GM19238 (cell line): ENCODE measurements at regions not wholly inside any gene's neighbourhood (a gene's known extent, or its start where the extent isn't known, plus 50 kb on each side); places are given as distances from the start of the nearest gene placed in this dataset.
"Not testable (repeated sequence)": the region's sequence is repeated elsewhere in the genome, so short reads cannot be mapped to it uniquely, and the experiment has no call there.

ENCODE experiments used
- DNase-seq: peaks from one replicate; pipeline ENCODE4 v3.0.0; 2011; ENCODE audit warnings: low spot score; ENCODE audit not compliant: insufficient read length

DNA sequence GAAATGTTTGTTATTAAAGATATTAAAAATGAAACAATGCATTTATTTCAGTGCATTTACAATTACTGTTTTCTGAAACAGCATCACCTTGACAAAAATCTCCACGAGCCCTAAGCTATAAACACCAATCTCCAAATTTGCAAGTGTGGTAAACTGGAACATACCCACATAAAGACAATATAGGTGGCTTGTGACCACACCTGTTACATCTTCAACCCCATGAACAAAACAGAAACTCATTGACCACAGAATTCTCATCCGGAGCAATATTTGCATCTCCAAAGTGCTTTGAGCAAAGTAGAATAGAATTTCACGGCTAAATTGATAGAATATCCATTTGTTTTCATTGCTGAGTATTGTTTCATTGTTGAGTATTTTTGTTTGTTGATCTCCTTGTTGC is 375.2 kb upstream of the FLRT2 start:
- DNase-seq = no peak

DNA sequence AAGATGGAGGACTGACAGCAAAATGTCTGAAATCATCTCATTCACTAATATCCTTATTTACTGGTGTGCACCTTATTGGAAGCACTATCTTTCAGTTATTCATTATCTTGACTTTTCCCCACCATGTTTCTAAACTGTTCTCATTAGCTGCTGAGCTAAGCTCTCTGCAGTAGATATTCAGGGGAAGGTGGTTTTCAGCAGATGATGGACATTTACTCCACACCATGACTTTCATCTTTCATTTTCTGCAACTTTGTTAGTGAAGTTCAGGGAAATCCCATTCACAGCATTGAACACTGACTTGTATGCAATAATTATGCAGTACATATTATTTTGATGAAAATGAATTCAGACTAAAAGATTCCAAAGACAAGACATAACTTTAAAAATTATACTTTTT is 373.6 kb upstream of the FLRT2 start:
- DNase-seq = no peak

DNA sequence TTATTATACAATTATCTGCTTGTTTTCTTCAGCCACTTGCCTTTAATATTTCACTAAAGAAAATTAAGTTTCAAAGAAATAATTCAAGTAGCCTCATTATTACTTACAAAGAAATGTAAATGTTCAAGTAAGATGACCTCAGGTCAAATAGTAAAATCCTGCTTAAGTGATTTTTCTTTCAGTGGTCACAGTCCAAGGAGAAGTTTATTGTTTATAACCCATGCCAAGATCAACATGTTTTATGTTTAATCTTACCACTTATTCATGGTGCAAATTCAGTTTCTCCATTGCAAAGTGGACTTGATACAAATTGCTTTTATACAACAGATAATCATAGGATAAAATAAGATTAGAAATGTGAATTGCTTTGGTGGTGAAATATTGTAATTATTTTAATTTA is 370.2 kb upstream of the FLRT2 start:
- DNase-seq = no peak

- no peak for DNase-seq
These were observed 364.9 kb upstream of the FLRT2 start for GRCh38 chr14:85165094-85165493.

GRCh38 chr14:85169381-85169780 is 360.6 kb upstream of the FLRT2 start:
- DNase-seq = no peak

DNA sequence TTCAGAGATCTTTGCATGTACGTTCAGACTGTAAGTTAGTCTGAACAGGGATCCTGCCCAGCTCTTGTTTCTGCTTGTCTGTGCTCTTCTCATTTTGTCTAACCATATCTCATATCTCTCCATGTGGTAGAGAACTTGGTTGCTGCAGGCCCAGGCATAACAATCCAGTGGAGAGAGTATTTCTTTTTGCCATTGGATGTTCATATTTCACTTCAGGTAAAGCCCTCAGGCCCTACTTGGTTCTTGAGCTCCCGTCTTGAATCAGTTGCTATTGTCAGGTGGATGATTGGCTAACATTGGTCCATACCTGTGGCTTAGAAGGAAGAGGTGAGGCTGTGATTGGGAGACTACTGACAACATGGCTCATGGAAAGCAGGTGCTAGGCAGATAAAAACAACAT is 357.7 kb upstream of the FLRT2 start:
- DNase-seq = no peak

DNA sequence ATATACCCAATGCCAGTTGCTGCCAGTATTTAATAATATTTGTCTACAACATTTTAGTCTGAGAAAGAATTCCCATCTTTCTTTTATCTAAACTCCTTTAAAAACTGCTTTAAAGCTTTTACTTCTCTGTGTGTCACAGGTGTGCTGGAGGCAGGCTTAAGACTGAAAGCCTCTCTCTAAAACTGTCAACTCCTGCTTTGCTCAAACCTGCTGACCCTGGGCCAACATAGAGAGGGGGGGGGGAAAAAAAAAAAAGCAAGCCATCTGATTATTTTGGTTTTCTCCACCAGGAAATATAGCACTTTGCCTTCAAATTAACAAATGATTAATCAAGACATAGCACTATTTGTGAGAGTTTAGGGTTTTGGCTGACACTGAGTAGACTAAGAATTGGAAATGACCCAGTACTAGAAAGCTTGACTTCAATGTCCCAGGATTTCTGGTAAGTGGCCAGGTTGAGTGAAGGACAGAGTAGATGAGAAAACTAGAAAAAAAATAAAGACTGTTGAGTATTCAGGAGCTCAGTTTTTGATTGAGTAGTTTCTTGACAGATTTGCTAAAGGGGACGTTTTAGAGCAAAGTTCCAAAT is 357.0 kb upstream of the FLRT2 start:
- no peak for DNase-seq

GRCh38 chr14:85175556-85175955 is 354.4 kb upstream of the FLRT2 start:
- DNase-seq = no peak

- DNase-seq = no peak
These were observed 351.1 kb upstream of the FLRT2 start for GRCh38 chr14:85178864-85179263.

GRCh38 chr14:85180876-85181275 is 349.1 kb upstream of the FLRT2 start:
- DNase-seq = no peak

- no peak for DNase-seq
These were observed 347.7 kb upstream of the FLRT2 start for GRCh38 chr14:85182282-85182681.

- no peak for DNase-seq
These were observed 343.9 kb upstream of the FLRT2 start for GRCh38 chr14:85186082-85186481.

DNA sequence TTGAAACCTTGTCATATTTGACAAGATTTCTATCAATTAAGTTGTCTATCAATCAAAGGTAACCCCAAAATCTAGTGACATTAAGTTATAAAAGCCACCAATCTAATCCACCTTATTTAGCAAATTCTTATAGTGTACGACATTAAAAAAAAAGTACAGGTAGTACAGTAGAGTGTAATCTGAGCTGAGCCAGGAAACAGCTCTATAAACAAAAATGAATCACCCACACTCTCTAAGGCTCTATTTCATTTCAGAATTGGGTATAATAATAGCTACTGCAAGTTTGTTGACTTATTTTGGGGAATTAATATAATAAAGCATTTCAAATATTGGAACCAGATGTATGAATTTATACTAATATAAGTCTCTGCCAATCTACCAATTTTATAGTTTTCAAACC is 342.4 kb upstream of the FLRT2 start:
- no peak for DNase-seq

- DNase-seq = no peak
These were observed 341.1 kb upstream of the FLRT2 start for GRCh38 chr14:85188836-85189235.

- DNase-seq = not testable (repeated sequence)
These were observed 340.7 kb upstream of the FLRT2 start for GRCh38 chr14:85189253-85189652.

DNA sequence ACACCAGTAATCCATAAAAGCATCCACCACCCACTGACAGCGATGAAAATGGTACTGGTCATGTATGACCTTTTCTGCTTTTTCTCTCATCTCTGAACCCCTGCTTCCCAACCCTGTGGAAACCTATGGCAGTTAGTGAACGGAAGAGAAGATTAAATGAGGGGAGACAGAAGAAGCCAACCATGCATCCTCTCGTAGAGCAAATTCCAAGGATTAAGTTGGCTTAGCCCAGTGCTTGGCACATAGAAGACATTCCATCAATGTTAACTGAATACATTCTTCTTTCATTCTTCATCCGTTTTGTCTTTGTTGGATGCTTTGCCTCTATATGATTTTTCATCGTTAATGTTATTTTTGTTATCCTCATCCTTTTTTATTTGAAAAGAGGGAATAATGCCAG is 339.7 kb upstream of the FLRT2 start:
- no peak for DNase-seq

- no peak for DNase-seq
These were observed 338.0 kb upstream of the FLRT2 start for GRCh38 chr14:85191986-85192385.

- DNase-seq = no peak
These were observed 334.0 kb upstream of the FLRT2 start for GRCh38 chr14:85195872-85196477.

GRCh38 chr14:85198001-85198400 is 331.9 kb upstream of the FLRT2 start:
- DNase-seq = no peak

DNA sequence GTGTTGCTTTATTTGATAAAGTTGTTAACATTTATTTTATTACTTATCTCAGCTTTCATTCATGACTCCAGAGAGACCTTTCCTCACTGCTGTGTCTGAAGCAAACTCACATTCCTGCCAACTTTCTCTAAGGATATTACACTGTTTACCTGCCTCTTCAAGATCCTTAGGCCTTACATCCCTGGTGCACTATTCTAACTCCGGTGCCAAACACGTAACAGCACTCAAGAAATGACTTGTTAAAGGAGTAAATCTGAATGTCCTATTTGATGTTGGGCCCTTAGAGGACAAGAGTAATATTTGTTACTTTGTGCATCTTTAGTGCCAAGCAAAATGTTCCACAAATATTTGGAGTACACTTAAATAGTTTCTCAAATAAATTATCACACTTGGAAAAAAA is 324.1 kb upstream of the FLRT2 start:
- DNase-seq = no peak

GRCh38 chr14:85214471-85214870 is 315.5 kb upstream of the FLRT2 start:
- no peak for DNase-seq

- DNase-seq = no peak
These were observed 312.5 kb upstream of the FLRT2 start for GRCh38 chr14:85217412-85217811.

DNA sequence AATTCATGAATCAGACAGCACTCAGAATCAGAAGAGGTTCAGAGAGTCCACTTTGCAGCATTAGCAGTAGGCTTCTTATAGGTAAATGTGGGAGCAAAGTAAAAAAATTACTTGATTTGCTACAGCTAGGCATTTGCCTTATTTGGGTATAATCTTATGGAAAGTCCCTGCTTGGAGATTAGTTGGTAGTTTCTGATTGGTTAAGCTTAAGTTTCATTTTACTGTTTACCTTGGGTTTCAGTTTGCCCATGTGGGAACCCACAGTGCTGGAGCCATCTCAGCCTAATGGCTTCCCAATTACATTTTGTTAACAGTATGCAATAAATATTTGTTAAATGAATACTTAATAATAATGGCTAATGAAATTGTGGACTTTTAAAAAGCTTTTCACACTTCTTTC is 311.0 kb upstream of the FLRT2 start:
- no peak for DNase-seq

- DNase-seq = no peak
These were observed 308.1 kb upstream of the FLRT2 start for GRCh38 chr14:85221832-85222231.
